Neural cell (in vitro differentiated cells): ENCODE measurements at regions not wholly inside any gene's neighbourhood (a gene's known extent, or its start where the extent isn't known, plus 50 kb on each side); places are given as distances from the start of the nearest gene placed in this dataset.

Experiments used
- EP300 ChIP-seq: fragments of 450-650 bp; conservative IDR thresholded peaks from 2 replicates; pipeline ENCODE4 v1.6.1; 2014; ENCODE audit warnings: antibody characterized with exemption, mild to moderate bottlenecking, moderate library complexity; ENCODE audit not compliant: poor library complexity, severe bottlenecking
- EZH2 ChIP-seq: fragments of 200-600, 300-800 bp; shearing (Covaris generic), sonication (generic); IDR thresholded peaks from 2 replicates; pipeline ENCODE4 v1.6.1; 2014; ENCODE audit warnings: antibody characterized with exemption, low read length, borderline replicate concordance, mild to moderate bottlenecking; ENCODE audit not compliant: insufficient read depth, poor library complexity, severe bottlenecking
- MXI1 ChIP-seq: fragments of 450-650 bp; conservative IDR thresholded peaks from 2 replicates; pipeline ENCODE4 v1.6.1; 2014; ENCODE audit warnings: antibody characterized with exemption, mild to moderate bottlenecking; ENCODE audit not compliant: poor library complexity, severe bottlenecking
- POLR2AphosphoS5 ChIP-seq: IDR thresholded peaks from 2 replicates; pipeline ENCODE4 v1.6.1; 2012
- RAD21 ChIP-seq: fragments of 450-650 bp; conservative IDR thresholded peaks from 2 replicates; pipeline ENCODE4 v1.6.1; 2014; ENCODE audit warnings: antibody characterized with exemption, mild to moderate bottlenecking, moderate library complexity
- REST ChIP-seq: IDR thresholded peaks from 2 replicates; pipeline ENCODE4 v1.6.1; 2012; ENCODE audit warnings: borderline replicate concordance
- SMC3 ChIP-seq: fragments of 450-650 bp; conservative IDR thresholded peaks from 2 replicates; pipeline ENCODE4 v1.6.1; 2014; ENCODE audit warnings: antibody characterized with exemption, mild to moderate bottlenecking, moderate library complexity; ENCODE audit not compliant: poor library complexity
- TAF1 ChIP-seq: IDR thresholded peaks from 2 replicates; pipeline ENCODE4 v1.6.1; 2012; ENCODE audit warnings: low read depth
- TF ChIP-seq, protein P1 (sequence below): fragments of 450-650 bp; IDR thresholded peaks from 2 replicates; pipeline ENCODE4 v1.5.1; 2014; ENCODE audit warnings: antibody characterized with exemption, mild to moderate bottlenecking, moderate library complexity; ENCODE audit not compliant: poor library complexity, severe bottlenecking

DNA sequence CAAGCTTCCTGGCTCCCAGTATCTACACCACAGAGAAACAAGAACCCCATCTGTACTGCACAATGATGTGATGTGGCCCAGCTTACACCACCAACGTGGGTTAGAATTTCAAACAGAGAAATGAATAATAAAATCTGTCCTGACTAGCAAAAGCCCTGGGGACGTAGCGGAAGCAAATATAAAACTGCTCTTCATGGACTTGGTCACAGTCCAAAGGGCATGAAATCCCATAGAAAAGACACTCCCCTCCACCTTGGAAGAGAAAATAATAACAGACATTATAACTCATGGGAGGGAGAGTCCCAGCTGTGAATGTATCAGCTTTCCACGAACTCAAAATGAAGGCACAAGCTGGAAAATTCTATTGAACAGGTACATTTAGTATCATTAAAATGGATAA, 205.3 kb upstream of the GALNT17 start:
- TF ChIP-seq EZH2 = no peak
- TF ChIP-seq, protein P1, sequence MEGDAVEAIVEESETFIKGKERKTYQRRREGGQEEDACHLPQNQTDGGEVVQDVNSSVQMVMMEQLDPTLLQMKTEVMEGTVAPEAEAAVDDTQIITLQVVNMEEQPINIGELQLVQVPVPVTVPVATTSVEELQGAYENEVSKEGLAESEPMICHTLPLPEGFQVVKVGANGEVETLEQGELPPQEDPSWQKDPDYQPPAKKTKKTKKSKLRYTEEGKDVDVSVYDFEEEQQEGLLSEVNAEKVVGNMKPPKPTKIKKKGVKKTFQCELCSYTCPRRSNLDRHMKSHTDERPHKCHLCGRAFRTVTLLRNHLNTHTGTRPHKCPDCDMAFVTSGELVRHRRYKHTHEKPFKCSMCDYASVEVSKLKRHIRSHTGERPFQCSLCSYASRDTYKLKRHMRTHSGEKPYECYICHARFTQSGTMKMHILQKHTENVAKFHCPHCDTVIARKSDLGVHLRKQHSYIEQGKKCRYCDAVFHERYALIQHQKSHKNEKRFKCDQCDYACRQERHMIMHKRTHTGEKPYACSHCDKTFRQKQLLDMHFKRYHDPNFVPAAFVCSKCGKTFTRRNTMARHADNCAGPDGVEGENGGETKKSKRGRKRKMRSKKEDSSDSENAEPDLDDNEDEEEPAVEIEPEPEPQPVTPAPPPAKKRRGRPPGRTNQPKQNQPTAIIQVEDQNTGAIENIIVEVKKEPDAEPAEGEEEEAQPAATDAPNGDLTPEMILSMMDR = no peak
- no peak for TF ChIP-seq RAD21
- TF ChIP-seq REST = no peak
- TF ChIP-seq TAF1 = no peak
- TF ChIP-seq SMC3 = no peak
- TF ChIP-seq MXI1 = no peak
- no peak for TF ChIP-seq POLR2AphosphoS5
- no peak for TF ChIP-seq EP300
